Breast epithelium (tissue), 4 donors: ENCODE measurements at regions not wholly inside any gene's neighbourhood (a gene's known extent, or its start where the extent isn't known, plus 50 kb on each side); places are given as distances from the start of the nearest gene placed in this dataset.

Source experiments
- DNase-seq, 2 donors: peaks; one replicate each; pipeline ENCODE4 v3.0.0-alpha.2; 2019; ENCODE audit warnings: low spot score in 2 of 2
- H3K27ac ChIP-seq, 2 donors: fragments of 200-600 bp; sonication (generic) in 1 of 2; one replicate each; pipeline ENCODE4 v1.5.1; 2016 to 2019; ENCODE audit warnings: mild to moderate bottlenecking in 1 of 2
- H3K27me3 ChIP-seq, 2 donors: fragments of 200-600 bp; sonication (generic) in 1 of 2; one replicate each; pipeline versions ENCODE4 v1.5.1 to v1.6.0; 2017 to 2019; ENCODE audit warnings: control low read depth in 1 of 2, mild to moderate bottlenecking in 1 of 2
- H3K36me3 ChIP-seq: fragments of 200-600 bp; one replicate; pipeline ENCODE4 v1.5.1; 2019
- H3K4me1 ChIP-seq, 2 donors: fragments of 200-600 bp; sonication (generic); one replicate each; pipeline ENCODE4 v1.5.1; 2016 to 2019; ENCODE audit warnings: control low read depth in 1 of 2
- H3K4me3 ChIP-seq, 3 donors: fragments of 200-600 bp; sonication (generic); 1 replicate in 2 of 3; 2 replicates in 1 of 3; pipeline ENCODE4 v1.5.1; 2016 to 2019; ENCODE audit warnings: mild to moderate bottlenecking in 3 of 3, moderate library complexity in 2 of 3
- H3K9me3 ChIP-seq, 2 donors: fragments of 200-600 bp; sonication (generic) in 1 of 2; one replicate each; pipeline ENCODE4 v1.5.1; 2016 to 2019; ENCODE audit warnings: control low read depth in 1 of 2
- POLR2A ChIP-seq: fragments of 450-650 bp; IDR thresholded peaks from one replicate; pipeline ENCODE4 v1.6.1; 2016; ENCODE audit warnings: antibody characterized with exemption, mild to moderate bottlenecking, moderate library complexity
- POLR2AphosphoS5 ChIP-seq, 3 donors: sonication (generic); formaldehyde crosslinking; IDR thresholded peaks; one replicate each; pipeline ENCODE4 v1.6.1; 2017; ENCODE audit warnings: antibody characterized with exemption in 3 of 3
- intact Hi-C: fragments of 100-400 bp; cut with DNase I; formaldehyde crosslinking; loops from one replicate; pipeline ENCODE4 v1.15.1; 2023; ENCODE audit warnings: low total_unique reads
- TF ChIP-seq, protein P1 (sequence below), 3 donors: fragments of 450-650 bp; IDR thresholded peaks; one replicate each; pipeline ENCODE4 v1.5.1; 2016 to 2017; ENCODE audit warnings: antibody characterized with exemption in 3 of 3, mild to moderate bottlenecking in 3 of 3, moderate library complexity in 3 of 3

DNA sequence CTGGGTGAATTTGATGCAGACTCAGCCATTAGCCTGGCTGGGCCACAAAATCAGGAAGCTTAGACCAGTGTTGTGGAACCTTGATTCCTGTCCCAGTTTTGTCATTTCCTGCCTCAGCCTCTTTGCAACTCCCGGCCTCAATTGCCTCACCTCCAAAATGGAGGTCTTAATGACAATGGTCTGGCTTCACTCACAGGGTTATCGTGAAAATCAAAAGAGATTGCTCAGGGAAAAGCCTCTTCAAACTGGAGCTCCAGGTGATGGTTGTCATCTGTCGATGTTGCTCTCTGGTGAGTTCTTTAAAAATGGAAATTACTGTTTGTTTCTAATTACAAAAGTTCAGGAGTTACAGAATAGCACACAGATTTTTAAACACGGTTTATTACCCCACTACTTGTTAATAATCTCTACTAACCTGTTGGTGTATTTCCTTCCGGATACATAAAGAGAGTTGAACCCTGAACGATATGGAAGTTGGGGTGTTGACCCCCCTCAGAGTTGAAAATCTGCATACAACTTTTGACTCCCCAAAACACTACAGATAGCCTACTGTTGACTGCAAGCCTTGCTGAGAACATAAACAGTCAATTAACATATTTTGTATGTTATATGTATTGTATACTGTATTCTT is 109.9 kb upstream of the CPEB4 start:
- Histone ChIP-seq H3K4me1 (peaks cover 0 to 14% of the 10 kb centered on the region in 2 donors), H3K27me3 (no peaks in the 10 kb centered on the region), H3K36me3 (no peaks in the 10 kb centered on the region), H3K4me3 (no peak overlapping the region), H3K9me3 (no peaks in the 10 kb centered on the region), H3K27ac (no peak overlapping the region)
- intact Hi-C loops, result no loop called here
- TF ChIP-seq POLR2AphosphoS5 (IDR thresholded peaks at IDR 0.05) (no peak), POLR2A (no peak)
- TF ChIP-seq, protein P1, sequence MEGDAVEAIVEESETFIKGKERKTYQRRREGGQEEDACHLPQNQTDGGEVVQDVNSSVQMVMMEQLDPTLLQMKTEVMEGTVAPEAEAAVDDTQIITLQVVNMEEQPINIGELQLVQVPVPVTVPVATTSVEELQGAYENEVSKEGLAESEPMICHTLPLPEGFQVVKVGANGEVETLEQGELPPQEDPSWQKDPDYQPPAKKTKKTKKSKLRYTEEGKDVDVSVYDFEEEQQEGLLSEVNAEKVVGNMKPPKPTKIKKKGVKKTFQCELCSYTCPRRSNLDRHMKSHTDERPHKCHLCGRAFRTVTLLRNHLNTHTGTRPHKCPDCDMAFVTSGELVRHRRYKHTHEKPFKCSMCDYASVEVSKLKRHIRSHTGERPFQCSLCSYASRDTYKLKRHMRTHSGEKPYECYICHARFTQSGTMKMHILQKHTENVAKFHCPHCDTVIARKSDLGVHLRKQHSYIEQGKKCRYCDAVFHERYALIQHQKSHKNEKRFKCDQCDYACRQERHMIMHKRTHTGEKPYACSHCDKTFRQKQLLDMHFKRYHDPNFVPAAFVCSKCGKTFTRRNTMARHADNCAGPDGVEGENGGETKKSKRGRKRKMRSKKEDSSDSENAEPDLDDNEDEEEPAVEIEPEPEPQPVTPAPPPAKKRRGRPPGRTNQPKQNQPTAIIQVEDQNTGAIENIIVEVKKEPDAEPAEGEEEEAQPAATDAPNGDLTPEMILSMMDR (IDR thresholded peaks at IDR 0.05), result no peak
- DNase-seq, result no peak

DNA sequence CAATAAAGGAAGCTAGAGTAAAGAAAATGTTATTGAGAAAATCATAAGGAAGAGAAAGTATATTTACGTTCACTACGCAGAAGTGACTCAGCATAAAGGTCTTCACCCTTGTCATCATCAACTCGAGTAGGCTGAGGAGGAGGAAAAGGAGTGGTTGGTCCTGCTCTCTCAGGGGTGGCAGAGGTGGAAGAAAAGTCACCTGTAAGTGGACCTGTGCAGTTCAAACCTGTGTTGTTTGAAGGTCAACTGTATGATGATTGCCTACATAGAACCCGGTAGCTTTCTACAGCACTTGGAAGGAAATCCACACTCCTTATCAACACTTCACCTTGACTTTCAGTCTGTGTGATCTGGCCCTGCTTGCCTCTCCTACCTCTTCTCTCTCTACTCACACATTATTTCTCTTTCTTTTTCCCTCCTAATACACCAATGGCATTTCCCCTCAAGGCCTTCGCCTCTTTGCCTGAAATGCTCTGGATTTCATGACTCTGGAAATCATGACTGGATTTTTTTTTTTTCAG is 109.3 kb upstream of the CPEB4 start:
- Histone ChIP-seq H3K9me3 (no peaks in the 10 kb centered on the region), H3K27ac (no peak overlapping the region), H3K4me1 (peaks cover 0 to 14% of the 10 kb centered on the region in 2 donors), H3K27me3 (no peaks in the 10 kb centered on the region), H3K4me3 (no peak overlapping the region), H3K36me3 (no peaks in the 10 kb centered on the region)
- no peak for DNase-seq
- TF ChIP-seq POLR2A, result no peak
- TF ChIP-seq POLR2AphosphoS5 (IDR thresholded peaks at IDR 0.05), result no peak
- TF ChIP-seq, protein P1 (IDR thresholded peaks at IDR 0.05), result no peak
- intact Hi-C loops, result no loop called here

DNA sequence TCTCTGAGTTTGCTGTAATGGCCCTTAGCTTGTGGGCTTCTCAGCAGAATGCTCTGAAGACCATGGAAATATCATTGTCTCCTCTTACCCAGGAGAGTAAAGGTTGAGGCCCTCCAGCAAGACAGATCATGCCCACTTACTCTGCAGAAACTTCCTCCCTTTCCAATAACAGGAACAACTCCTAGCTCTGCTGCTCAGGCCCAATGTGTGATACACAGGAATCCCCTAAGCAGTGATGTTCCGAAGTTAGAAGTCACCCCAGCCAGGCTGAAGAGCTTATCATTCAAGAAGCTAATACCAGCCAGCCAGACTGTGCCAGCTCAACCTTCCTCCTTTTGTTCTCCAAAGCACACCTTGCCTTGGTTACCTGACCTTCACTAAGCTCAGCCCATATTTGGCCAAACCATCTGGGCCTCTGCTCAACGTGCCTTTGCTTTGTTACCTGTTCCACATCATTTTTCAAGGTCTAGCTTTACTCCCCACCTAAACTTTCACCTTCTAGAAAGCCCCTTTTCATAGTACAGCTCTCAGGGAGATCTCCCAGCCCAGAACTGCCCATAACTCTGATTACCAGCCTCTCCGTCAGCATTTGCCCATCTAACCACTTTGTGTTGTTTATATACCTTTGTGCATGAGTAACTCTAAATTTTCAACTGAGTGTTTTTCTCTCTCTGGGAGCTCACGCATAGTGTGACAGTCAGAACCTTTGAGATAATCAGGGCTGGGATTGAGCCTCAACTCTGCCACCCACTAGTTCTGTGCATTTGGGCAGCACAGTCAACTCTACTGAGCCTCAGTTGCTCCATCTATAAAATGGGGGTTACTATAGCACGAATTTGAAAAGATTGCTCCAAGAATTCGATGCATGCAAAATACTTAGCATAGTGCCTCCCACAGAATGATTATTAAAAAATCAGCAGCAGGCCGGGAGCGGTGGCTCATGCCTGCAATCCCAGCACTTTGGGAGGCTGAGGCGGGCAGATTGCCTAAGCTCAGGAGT is 107.6 kb upstream of the CPEB4 start:
- intact Hi-C loops, result no loop called here
- Histone ChIP-seq H3K27ac (peak overlapping the region; percentile 82 to 87), H3K4me3 (no peak overlapping the region), H3K27me3 (no peaks in the 10 kb centered on the region), H3K4me1 (peaks cover 0 to 14% of the 10 kb centered on the region in 2 donors), H3K36me3 (no peaks in the 10 kb centered on the region), H3K9me3 (no peaks in the 10 kb centered on the region)
- TF ChIP-seq, protein P1 (IDR thresholded peaks at IDR 0.05), result no peak
- no peak for DNase-seq

DNA sequence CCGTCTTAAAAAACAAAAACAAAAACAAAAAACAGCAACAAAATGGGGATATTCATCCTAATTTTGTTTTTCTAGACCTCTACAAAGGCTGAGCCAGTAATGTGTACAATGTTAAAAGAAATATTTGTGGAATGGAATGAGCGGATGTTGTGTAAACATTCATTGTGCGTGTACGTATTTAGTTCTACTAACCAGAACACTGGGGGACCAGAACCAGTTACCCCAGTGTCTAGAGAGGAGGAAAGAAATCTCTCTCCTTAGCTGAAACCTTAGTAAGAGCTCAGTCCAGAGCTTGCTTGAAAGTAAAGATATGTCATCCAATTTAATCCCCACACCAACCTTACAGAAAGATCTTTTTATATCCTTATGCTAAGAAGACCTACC is 106.7 kb upstream of the CPEB4 start:
- Histone ChIP-seq H3K4me1 (peaks cover 0 to 14% of the 10 kb centered on the region in 2 donors), H3K27me3 (no peaks in the 10 kb centered on the region), H3K4me3 (peak overlapping the region in 1 of 3 donors; percentile 12), H3K27ac (peak overlapping the region; percentile 82 to 87), H3K9me3 (no peaks in the 10 kb centered on the region), H3K36me3 (no peaks in the 10 kb centered on the region)
- intact Hi-C loops, result no loop called here
- DNase-seq, result no peak
- TF ChIP-seq, protein P1 (IDR thresholded peaks at IDR 0.05), result no peak
- TF ChIP-seq POLR2A (no peak), POLR2AphosphoS5 (IDR thresholded peaks at IDR 0.05) (no peak)
